ENCODE measurements at regions not wholly inside any gene's neighbourhood (a gene's known extent, or its start where the extent isn't known, plus 50 kb on each side); places are given as distances from the start of the nearest gene placed in this dataset.

- TF ChIP-seq CTCF (conservative IDR thresholded peaks at IDR 0.05 in 1 of 2, IDR thresholded peaks at IDR 0.05 in 1 of 2; ENCODE audit: low read depth in 1 of 2, low read length in 2 of 2), result no peak
- no peak for TF ChIP-seq EZH2 (IDR thresholded peaks at IDR 0.05; ENCODE audit: low read length, missing control alignments)
Observed at GRCh38 chr12:93134175-93134890, 205.2 kb upstream of the EEA1 start.
